Erythroblast (primary cell): ENCODE measurements at regions not wholly inside any gene's neighbourhood (a gene's known extent, or its start where the extent isn't known, plus 50 kb on each side); places are given as distances from the start of the nearest gene placed in this dataset.

Source experiments
- GATA1 ChIP-seq: IDR thresholded peaks from 2 replicates; pipeline ENCODE4 v1.6.1; 2011; ENCODE audit warnings: low read depth, mild to moderate bottlenecking, control low read depth, low read length, moderate library complexity
- POLR2A ChIP-seq: IDR thresholded peaks from 2 replicates; pipeline ENCODE4 v1.6.1; 2011; ENCODE audit warnings: mild to moderate bottlenecking, low read length

DNA sequence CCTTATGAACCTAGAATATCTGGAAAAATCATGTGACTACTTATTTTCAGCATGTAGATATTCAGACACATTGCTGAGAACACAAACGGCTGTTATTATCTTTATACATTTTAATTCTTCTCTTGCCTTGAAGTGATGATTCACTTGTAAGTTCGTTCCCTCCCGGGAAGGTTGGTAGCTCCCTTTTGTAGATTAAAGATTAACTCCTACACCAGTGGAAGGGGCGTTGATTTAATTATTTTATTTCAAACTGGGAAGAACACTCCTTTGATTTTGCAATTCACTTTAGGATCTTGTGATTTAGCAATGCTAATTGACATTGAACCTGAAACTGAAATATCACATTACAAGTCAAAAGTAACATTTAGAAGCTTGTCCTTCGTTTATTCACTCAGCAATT, 103.4 kb downstream of the VCY start:
- TF ChIP-seq POLR2A (no peak), GATA1 (no peak)
